Activated CD8-positive, alpha-beta T cell treated with anti-CD3 and anti-CD28 coated beads, Interleukin-2, amount 10 ng/mL, durations not matched to agents 7 days and 5 days (primary cell): ENCODE measurements at regions not wholly inside any gene's neighbourhood (a gene's known extent, or its start where the extent isn't known, plus 50 kb on each side); places are given as distances from the start of the nearest gene placed in this dataset.

Experiments used
- ATAC-seq: fragments of 150-1000 bp; cut with Tn5 transposase; one replicate; pipeline ENCODE4 v1.10.0; 2021; ENCODE audit warnings: moderate library complexity
- CTCF ChIA-PET: fragments of 350-600 bp; sonication (Branson Sonifier 250); formaldehyde crosslinking; loops from one replicate; lab custom pipeline; 2021; ENCODE audit warnings: antibody characterized with exemption; lab: Charles Lee
- POLR2A ChIA-PET: fragments of 350-600 bp; sonication (Branson Sonifier 250); formaldehyde crosslinking; loops from one replicate; lab custom pipeline; 2021; ENCODE audit warnings: antibody characterized with exemption; lab: Charles Lee
- DNase-seq: peaks from one replicate; pipeline ENCODE4 v3.0.0-alpha.2; 2020
- H3K27ac Mint-ChIP-seq: one replicate; pipeline ENCODE4 v1.8.0; 2021; ENCODE audit warnings: mild to moderate bottlenecking, mixed read lengths
- H3K27me3 Mint-ChIP-seq: one replicate; pipeline ENCODE4 v1.8.0; 2021; ENCODE audit warnings: low read depth, mixed read lengths
- H3K36me3 Mint-ChIP-seq: one replicate; pipeline ENCODE4 v1.8.0; 2021; ENCODE audit warnings: low read depth, mixed read lengths
- H3K4me1 Mint-ChIP-seq: one replicate; pipeline ENCODE4 v1.8.0; 2021; ENCODE audit warnings: low read depth, mixed read lengths
- H3K4me3 Mint-ChIP-seq: one replicate; pipeline ENCODE4 v1.8.0; 2021; ENCODE audit warnings: mild to moderate bottlenecking, mixed read lengths
- H3K9me3 Mint-ChIP-seq: one replicate; pipeline ENCODE4 v1.8.0; 2022; ENCODE audit warnings: mixed read lengths; ENCODE audit not compliant: insufficient read depth

- Mint-ChIP-seq H3K4me1 (no peaks in the 10 kb centered on the region), H3K27ac (no peak overlapping the region), H3K36me3 (no peaks in the 10 kb centered on the region), H3K27me3 (no peaks in the 10 kb centered on the region), H3K9me3 (peaks cover 1% of the 10 kb centered on the region), H3K4me3 (no peak overlapping the region)
- DNase-seq (no peak), ATAC-seq (no peak)
- POLR2A ChIA-PET: no interaction called here
- CTCF ChIA-PET: no interaction called here
These were observed 118.7 kb upstream of the HMGN3 start for GRCh38 chr6:79353226-79353625.

- Mint-ChIP-seq H3K4me1 (no peaks in the 10 kb centered on the region), H3K9me3 (no peaks in the 10 kb centered on the region), H3K36me3 (no peaks in the 10 kb centered on the region), H3K27ac (no peak overlapping the region), H3K27me3 (peaks cover 2% of the 10 kb centered on the region), H3K4me3 (no peak overlapping the region)
- ChIA-PET CTCF (no interaction called here), POLR2A (no interaction called here)
- DNase-seq: no peak
- no peak for ATAC-seq
These were observed 104.0 kb upstream of the HMGN3 start for GRCh38 chr6:79338493-79338892.

DNA sequence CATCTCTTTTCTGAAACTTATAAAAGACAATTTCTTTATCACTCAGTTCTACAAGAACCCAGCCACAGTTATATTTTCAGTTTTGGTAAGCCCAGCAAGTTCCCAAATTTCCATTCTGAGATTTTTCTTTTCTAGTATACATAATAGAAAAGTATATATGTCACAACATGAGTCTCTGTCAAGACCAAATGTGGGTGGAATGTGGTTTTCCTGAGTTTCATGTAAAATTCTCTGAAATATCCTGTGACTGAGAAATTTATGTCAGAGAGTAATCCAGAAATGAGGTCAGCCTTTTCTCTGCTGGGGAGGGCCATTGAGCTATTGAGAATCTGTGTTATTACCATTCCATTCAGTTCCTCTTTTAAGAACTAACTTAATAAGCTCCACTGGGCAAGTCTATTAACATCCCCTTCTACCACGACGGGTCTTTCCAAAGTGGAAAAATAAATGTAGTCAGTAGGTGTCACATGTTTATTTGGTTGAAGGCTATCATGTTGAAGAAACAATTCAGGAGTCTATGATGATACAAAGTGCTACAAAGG, 100.7 kb upstream of the HMGN3 start:
- no peak for DNase-seq
- no peaks in the 10 kb centered on the region for H3K4me1 Mint-ChIP-seq
- no peak overlapping the region for H3K27ac Mint-ChIP-seq
- no peak for ATAC-seq
- no peaks in the 10 kb centered on the region for H3K9me3 Mint-ChIP-seq
- no peaks in the 10 kb centered on the region for H3K36me3 Mint-ChIP-seq
- ChIA-PET POLR2A (no interaction called here), CTCF (no interaction called here)
- H3K27me3 Mint-ChIP-seq: peaks cover 2% of the 10 kb centered on the region
- H3K4me3 Mint-ChIP-seq: no peak overlapping the region

DNA sequence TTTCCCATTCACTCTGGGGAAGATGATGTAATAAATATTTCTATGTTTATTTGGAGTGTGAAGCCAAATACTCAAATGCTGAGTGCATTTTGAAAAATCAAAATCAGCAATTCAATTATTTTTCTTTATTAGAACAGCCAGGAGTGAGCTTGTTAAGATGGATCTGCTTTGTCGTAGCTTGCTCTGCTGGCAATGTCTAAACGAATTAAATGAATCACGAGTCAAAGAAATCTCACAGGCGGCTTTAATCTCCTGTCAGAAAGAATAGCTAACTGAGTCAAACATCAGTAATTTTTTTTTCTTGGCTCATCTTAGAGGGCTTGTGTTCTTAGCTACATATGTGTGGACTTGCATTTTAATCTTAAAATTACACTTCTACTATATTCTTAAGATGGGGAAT, 100.2 kb upstream of the HMGN3 start:
- DNase-seq (no peak), ATAC-seq (no peak)
- Mint-ChIP-seq H3K27me3 (peaks cover 2% of the 10 kb centered on the region), H3K9me3 (no peaks in the 10 kb centered on the region), H3K36me3 (no peaks in the 10 kb centered on the region), H3K27ac (no peak overlapping the region), H3K4me3 (no peak overlapping the region), H3K4me1 (no peaks in the 10 kb centered on the region)
- ChIA-PET POLR2A (no interaction called here), CTCF (no interaction called here)

DNA sequence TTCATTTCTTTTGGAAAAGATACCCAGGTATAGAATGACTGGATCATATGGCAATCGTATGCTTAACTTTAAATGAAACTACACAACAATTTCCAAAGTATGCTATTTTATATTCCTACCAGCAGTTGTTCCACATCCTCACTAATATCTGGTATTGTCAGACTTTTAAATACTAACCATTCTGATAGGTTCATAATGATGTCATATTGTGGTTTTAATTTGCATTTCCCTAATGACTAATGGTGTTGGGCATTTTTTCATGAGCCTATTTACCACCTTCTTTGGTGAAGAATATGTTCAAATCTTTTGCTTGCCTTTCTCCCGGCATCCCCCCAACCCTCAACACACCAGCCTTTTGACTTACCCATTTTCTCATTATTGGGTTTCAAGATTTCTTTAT, 96.2 kb upstream of the HMGN3 start:
- Mint-ChIP-seq H3K27ac (no peak overlapping the region), H3K36me3 (no peaks in the 10 kb centered on the region), H3K4me3 (no peak overlapping the region), H3K4me1 (no peaks in the 10 kb centered on the region), H3K9me3 (peaks cover 6% of the 10 kb centered on the region), H3K27me3 (no peaks in the 10 kb centered on the region)
- ATAC-seq: no peak
- no peak for DNase-seq
- POLR2A ChIA-PET: no interaction called here
- CTCF ChIA-PET: no interaction called here

GRCh38 chr6:79313254-79313653, 78.8 kb upstream of the HMGN3 start:
- Mint-ChIP-seq H3K4me3 (no peak overlapping the region), H3K9me3 (no peaks in the 10 kb centered on the region), H3K36me3 (no peaks in the 10 kb centered on the region), H3K4me1 (no peaks in the 10 kb centered on the region), H3K27me3 (no peaks in the 10 kb centered on the region), H3K27ac (no peak overlapping the region)
- ATAC-seq (no peak), DNase-seq (no peak)
- ChIA-PET POLR2A (no interaction called here), CTCF (no interaction called here)

- H3K27ac Mint-ChIP-seq: no peak overlapping the region
- no peaks in the 10 kb centered on the region for H3K27me3 Mint-ChIP-seq
- POLR2A ChIA-PET: no interaction called here
These were observed 73.0 kb upstream of the HMGN3 start for GRCh38 chr6:79307321-79308036.

DNA sequence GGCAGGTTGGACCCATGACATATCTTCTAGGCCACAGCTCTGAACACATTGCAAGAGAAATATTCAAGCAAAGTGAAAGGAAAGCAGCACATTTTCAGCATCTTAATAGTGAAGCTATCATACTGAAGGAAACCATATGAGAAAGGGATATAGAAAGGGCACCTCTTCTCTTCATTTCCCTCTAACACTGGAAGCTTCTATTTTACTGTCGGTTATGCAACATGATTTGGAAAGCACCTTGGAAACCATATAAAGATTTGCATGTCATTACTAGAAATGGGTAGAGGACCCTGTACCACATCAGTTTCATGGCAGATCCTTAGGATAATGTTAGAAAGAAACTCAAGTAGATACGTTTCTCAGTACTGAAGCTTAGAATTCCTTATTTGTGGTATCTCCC, 70.5 kb upstream of the HMGN3 start:
- Mint-ChIP-seq H3K36me3 (no peaks in the 10 kb centered on the region), H3K27me3 (no peaks in the 10 kb centered on the region), H3K9me3 (no peaks in the 10 kb centered on the region), H3K4me3 (no peak overlapping the region), H3K27ac (no peak overlapping the region), H3K4me1 (no peaks in the 10 kb centered on the region)
- ChIA-PET CTCF (interaction anchor here (0.7 kb wide), 1 partner anchor 13 kb away, joined by 3 read pairs; no protein-coding TSS in a partner anchor), POLR2A (no interaction called here)
- DNase-seq (no peak), ATAC-seq (no peak)

More at GRCh38 chr6:79307321-79308036, 73.0 kb upstream of the HMGN3 start:
- DNase-seq: no peak
- no peak for ATAC-seq
- H3K4me1 Mint-ChIP-seq: no peaks in the 10 kb centered on the region
- no peaks in the 10 kb centered on the region for H3K9me3 Mint-ChIP-seq
- no peaks in the 10 kb centered on the region for H3K36me3 Mint-ChIP-seq
- CTCF ChIA-PET: no interaction called here
- no peak overlapping the region for H3K4me3 Mint-ChIP-seq

GRCh38 chr6:79302341-79302740, 67.9 kb upstream of the HMGN3 start:
- POLR2A ChIA-PET: no interaction called here
- DNase-seq (no peak), ATAC-seq (no peak)
- CTCF ChIA-PET: no interaction called here
- Mint-ChIP-seq H3K9me3 (no peaks in the 10 kb centered on the region), H3K4me3 (no peak overlapping the region), H3K27me3 (no peaks in the 10 kb centered on the region), H3K4me1 (no peaks in the 10 kb centered on the region), H3K27ac (no peak overlapping the region), H3K36me3 (no peaks in the 10 kb centered on the region)

GRCh38 chr6:79301290-79301689, 66.8 kb upstream of the HMGN3 start:
- ATAC-seq (no peak), DNase-seq (no peak)
- H3K27ac Mint-ChIP-seq: no peak overlapping the region
- CTCF ChIA-PET: no interaction called here
- no peak overlapping the region for H3K4me3 Mint-ChIP-seq
- POLR2A ChIA-PET: no interaction called here
- H3K9me3 Mint-ChIP-seq: no peaks in the 10 kb centered on the region
- no peaks in the 10 kb centered on the region for H3K4me1 Mint-ChIP-seq
- H3K27me3 Mint-ChIP-seq: no peaks in the 10 kb centered on the region
- no peaks in the 10 kb centered on the region for H3K36me3 Mint-ChIP-seq

DNA sequence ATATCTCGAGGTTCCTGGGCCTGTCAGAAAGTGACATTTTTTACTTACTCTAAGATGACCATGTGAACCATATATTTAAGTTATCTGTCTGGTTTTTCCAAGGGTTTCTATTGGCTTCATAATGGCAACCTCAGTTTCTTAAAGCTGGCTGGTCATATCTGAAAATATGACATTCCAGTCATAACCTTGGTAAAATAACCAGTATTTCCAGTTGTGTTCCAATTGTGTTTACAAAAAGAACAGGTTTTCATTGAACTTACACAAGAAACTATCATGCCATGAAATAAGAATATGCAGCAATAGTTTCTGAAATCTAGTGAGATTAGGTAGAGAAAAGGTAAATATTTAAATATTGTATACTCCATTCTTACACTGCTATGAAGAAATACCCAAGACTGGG, 61.7 kb upstream of the HMGN3 start:
- no peaks in the 10 kb centered on the region for H3K27me3 Mint-ChIP-seq

More for the DNA sequence above, 61.7 kb upstream of the HMGN3 start:
- DNase-seq (no peak), ATAC-seq (no peak)
- ChIA-PET CTCF (no interaction called here), POLR2A (no interaction called here)
- Mint-ChIP-seq H3K36me3 (no peaks in the 10 kb centered on the region), H3K27ac (no peak overlapping the region), H3K4me3 (no peak overlapping the region), H3K4me1 (no peaks in the 10 kb centered on the region), H3K9me3 (no peaks in the 10 kb centered on the region)
